B cell (primary cell): ENCODE measurements at regions not wholly inside any gene's neighbourhood (a gene's known extent, or its start where the extent isn't known, plus 50 kb on each side); places are given as distances from the start of the nearest gene placed in this dataset.

Experiments used
- CTCF ChIP-seq: fragments of 200-600 bp; IDR thresholded peaks from one replicate; pipeline ENCODE4 v1.8.0; 2022; ENCODE audit warnings: antibody characterized with exemption, mild to moderate bottlenecking
- EZH2 ChIP-seq: IDR thresholded peaks from 2 replicates; pipeline ENCODE4 v1.6.1; 2012; ENCODE audit warnings: borderline replicate concordance, low read depth, mild to moderate bottlenecking, moderate library complexity, low read length; ENCODE audit not compliant: insufficient read depth, poor library complexity, severe bottlenecking

GRCh38 chr10:124236816-124237215 lies 143.4 kb upstream of the CHST15 start:
- TF ChIP-seq CTCF, result no peak
- TF ChIP-seq EZH2, result no peak
